SK-N-SH (cell line): ENCODE measurements at regions not wholly inside any gene's neighbourhood (a gene's known extent, or its start where the extent isn't known, plus 50 kb on each side); places are given as distances from the start of the nearest gene placed in this dataset.

ENCODE experiments used
- CTCF ChIP-seq: fragments of 200-600 bp; sonication (generic); IDR thresholded peaks from 2 replicates; pipeline ENCODE4 v1.6.1; 2017; ENCODE audit warnings: antibody characterized with exemption, mild to moderate bottlenecking, moderate library complexity
- EP300 ChIP-seq, 2 experiments: IDR thresholded peaks; 2 replicates each; pipeline versions ENCODE4 v1.4.0 to v1.6.1; 2012; ENCODE audit warnings: borderline replicate concordance in 1 of 2, low read depth in 1 of 2, low read length in 1 of 2
- GABPA ChIP-seq: IDR thresholded peaks from 2 replicates; pipeline ENCODE4 v1.4.0; 2012; ENCODE audit warnings: low read depth, mild to moderate bottlenecking
- GATA2 ChIP-seq: sonication (generic); formaldehyde crosslinking; IDR thresholded peaks from 2 replicates; pipeline ENCODE4 v1.5.0; 2020; ENCODE audit warnings: mild to moderate bottlenecking, missing genetic modification reagents
- NFIC ChIP-seq: IDR thresholded peaks from 2 replicates; pipeline ENCODE4 v1.4.0; 2012; ENCODE audit warnings: borderline replicate concordance
- PBX3 ChIP-seq: IDR thresholded peaks from 2 replicates; pipeline ENCODE4; 2012
- POLR2AphosphoS5 ChIP-seq: IDR thresholded peaks from 2 replicates; pipeline ENCODE4 v1.6.1; 2012; ENCODE audit warnings: low read depth, low read length
- RCOR1 ChIP-seq: fragments of 150-350 bp; IDR thresholded peaks from 2 replicates; pipeline ENCODE4 v1.6.1; 2017; ENCODE audit warnings: antibody characterized with exemption, low read length
- RXRA ChIP-seq: IDR thresholded peaks from 2 replicates; pipeline ENCODE4 v1.4.0; 2012; ENCODE audit warnings: low read depth, mild to moderate bottlenecking, borderline replicate concordance
- SMC3 ChIP-seq: IDR thresholded peaks from 2 replicates; pipeline ENCODE4 v1.6.1; 2012; ENCODE audit warnings: low read depth, low read length, improper control_type of control experiment
- TAF1 ChIP-seq: IDR thresholded peaks from 2 replicates; pipeline ENCODE4 v1.6.1; 2012; ENCODE audit warnings: low read depth, mild to moderate bottlenecking, low read length, moderate library complexity, borderline replicate concordance
- TEAD4 ChIP-seq: IDR thresholded peaks from 2 replicates; pipeline ENCODE4 v1.4.0; 2012; ENCODE audit warnings: mild to moderate bottlenecking, borderline replicate concordance; ENCODE audit not compliant: insufficient read depth
- USF2 ChIP-seq: fragments of 150-350 bp; IDR thresholded peaks from 2 replicates; pipeline ENCODE4 v1.6.1; 2017; ENCODE audit warnings: antibody characterized with exemption, low read length, low read depth, borderline replicate concordance
- YY1 ChIP-seq: IDR thresholded peaks from 2 replicates; pipeline ENCODE4 v1.4.0; 2012; ENCODE audit warnings: low read depth, mild to moderate bottlenecking

- TF ChIP-seq CTCF (no peak), USF2 (no peak), NFIC (no peak), GABPA (no peak), POLR2AphosphoS5 (no peak), RCOR1 (no peak), GATA2 (CRISPR knock-in tag) (no peak), RXRA (no peak), TAF1 (no peak), EP300 (IDR thresholded peaks at IDR 0.05; ENCODE audit: borderline replicate concordance in 1 of 2, low read depth in 1 of 2, low read length in 1 of 2) (no peak), PBX3 (no peak), SMC3 (no peak), YY1 (no peak), TEAD4 (no peak)
Observed at GRCh38 chr18:28412521-28412920, 235.6 kb upstream of the CDH2 start.
